B cell (primary cell): ENCODE measurements at regions not wholly inside any gene's neighbourhood (a gene's known extent, or its start where the extent isn't known, plus 50 kb on each side); places are given as distances from the start of the nearest gene placed in this dataset.

Experiments
- ATAC-seq: fragments of 200-7000 bp; cut with Tn5 transposase; one replicate; pipeline ENCODE4 v1.10.0; 2021; ENCODE audit warnings: low read depth, mild to moderate bottlenecking, moderate number of reproducible peaks, moderate library complexity
- CTCF ChIA-PET: fragments of 350-600 bp; sonication (Branson Sonifier 250); formaldehyde crosslinking; loops from one replicate; lab custom pipeline; 2021; ENCODE audit warnings: antibody characterized with exemption, inconsistent platforms; lab: Charles Lee
- POLR2A ChIA-PET: fragments of 350-600 bp; sonication (Branson Sonifier 250); formaldehyde crosslinking; loops from one replicate; lab custom pipeline; 2021; ENCODE audit warnings: antibody characterized with exemption; lab: Charles Lee
- DNase-seq: peaks from one replicate; pipeline ENCODE4 v3.0.0; 2013
- H2AFZ ChIP-seq: 2 replicates; pipeline ENCODE4 v1.6.1; 2012; ENCODE audit warnings: mild to moderate bottlenecking, low read depth, low read length; ENCODE audit not compliant: insufficient read depth, poor library complexity, severe bottlenecking
- H3K27ac ChIP-seq, 2 donors: 1 replicate in 1 of 2; 2 replicates in 1 of 2; pipeline ENCODE4 v1.5.1; 2012 to 2013; ENCODE audit warnings: low read length in 2 of 2, mild to moderate bottlenecking in 2 of 2, moderate library complexity in 1 of 2
- H3K27me3 ChIP-seq, 4 experiments: fragments of 200-600 bp in 1 of 4; sonication (generic) in 1 of 4; replicated peaks in 1 of 4; 1 replicate in 2 of 4; 2 replicates in 2 of 4; pipeline versions ENCODE4 v1.6.1 to v1.7.0; 2013 to 2016; ENCODE audit warnings: low read length in 3 of 4, mild to moderate bottlenecking in 2 of 4, mixed read lengths in 1 of 4, moderate library complexity in 1 of 4; ENCODE audit not compliant: insufficient read depth in 4 of 4, control insufficient read depth in 3 of 4; ENCODE audit errors: control extremely low read depth in 1 of 4
- H3K36me3 ChIP-seq, 2 experiments: replicated peaks in 1 of 2; 1 replicate in 1 of 2; 2 replicates in 1 of 2; pipeline versions ENCODE4 v1.6.1 to v1.7.1; 2013; ENCODE audit warnings: low read length in 1 of 2; ENCODE audit not compliant: insufficient read depth in 2 of 2, control insufficient read depth in 1 of 2; ENCODE audit errors: control extremely low read depth in 1 of 2, extremely low read depth in 1 of 2
- H3K4me1 ChIP-seq, 2 donors: fragments of 200-600 bp in 1 of 2; sonication (generic) in 1 of 2; 1 replicate in 1 of 2; 2 replicates in 1 of 2; pipeline versions ENCODE4 v1.5.1 to v1.6.1; 2013 to 2017; ENCODE audit warnings: low read length in 2 of 2; ENCODE audit not compliant: control insufficient read depth in 2 of 2, insufficient read depth in 2 of 2
- H3K4me2 ChIP-seq: replicated peaks from 2 replicates; pipeline ENCODE3; 2012; ENCODE audit warnings: mild to moderate bottlenecking, low read depth, low read length; ENCODE audit not compliant: poor library complexity, severe bottlenecking
- H3K4me3 ChIP-seq, 5 experiments: fragments of 200-600 bp in 1 of 5; sonication (generic) in 1 of 5; 1 replicate in 3 of 5; 2 replicates in 2 of 5; pipeline versions ENCODE4 v1.5.1 to v1.7.0; 2011 to 2016; ENCODE audit warnings: low read length in 4 of 5, mild to moderate bottlenecking in 4 of 5, low read depth in 2 of 5, control low read depth in 1 of 5, moderate library complexity in 1 of 5; ENCODE audit not compliant: insufficient read depth in 1 of 5; ENCODE audit errors: control extremely low read depth in 1 of 5, extremely low read depth in 1 of 5
- H3K79me2 ChIP-seq: fragments of 200-600 bp; sonication (generic); one replicate; pipeline ENCODE4 v1.6.0; 2016; ENCODE audit warnings: low read length; ENCODE audit not compliant: control insufficient read depth, insufficient read depth
- H3K9ac ChIP-seq: fragments of 200-600 bp; sonication (generic); 2 replicates; pipeline ENCODE4 v1.6.1; 2017; ENCODE audit warnings: mild to moderate bottlenecking, low read length, moderate library complexity
- H3K9me3 ChIP-seq, 3 donors: one replicate each; pipeline versions ENCODE4 v1.6.1 to v1.7.1; 2013; ENCODE audit warnings: low read length in 2 of 3; ENCODE audit not compliant: control insufficient read depth in 2 of 3, insufficient read depth in 1 of 3; ENCODE audit errors: control extremely low read depth in 1 of 3
- H4K20me1 ChIP-seq: 2 replicates; pipeline ENCODE4 v1.6.0; 2012; ENCODE audit warnings: mild to moderate bottlenecking, low read length; ENCODE audit not compliant: insufficient read depth, control insufficient read depth, poor library complexity, severe bottlenecking
- H3K27ac Mint-ChIP-seq: one replicate; pipeline ENCODE4 v1.8.0; 2021; ENCODE audit warnings: mixed read lengths
- H3K27me3 Mint-ChIP-seq: one replicate; pipeline ENCODE4 v1.8.0; 2021; ENCODE audit warnings: mixed read lengths
- H3K4me1 Mint-ChIP-seq: one replicate; pipeline ENCODE4 v1.8.0; 2021; ENCODE audit warnings: mixed read lengths
- H3K4me3 Mint-ChIP-seq: one replicate; pipeline ENCODE4 v1.8.0; 2021; ENCODE audit warnings: mixed read lengths
- H3K9me3 Mint-ChIP-seq: one replicate; pipeline ENCODE4 v1.8.0; 2022; ENCODE audit warnings: mixed read lengths; ENCODE audit not compliant: insufficient read depth
- EZH2 ChIP-seq: IDR thresholded peaks from 2 replicates; pipeline ENCODE4 v1.6.1; 2012; ENCODE audit warnings: borderline replicate concordance, low read depth, mild to moderate bottlenecking, moderate library complexity, low read length; ENCODE audit not compliant: insufficient read depth, poor library complexity, severe bottlenecking
- WGBS: methylation state at CpG from one replicate; pipeline ENCODE4 v1.1.5; 2013; ENCODE audit warnings: missing lambda C conversion rate; ENCODE audit not compliant: insufficient coverage; 5-methylcytosine and 5-hydroxymethylcytosine counted together
- intact Hi-C: fragments of 100-400 bp; cut with micrococcal nuclease; formaldehyde crosslinking; loops from one replicate; pipeline ENCODE4 v1.10.0; 2022
- TF ChIP-seq, protein P1 (sequence below): fragments of 200-600 bp; IDR thresholded peaks from one replicate; pipeline ENCODE4 v1.8.0; 2022; ENCODE audit warnings: antibody characterized with exemption, mild to moderate bottlenecking

DNA sequence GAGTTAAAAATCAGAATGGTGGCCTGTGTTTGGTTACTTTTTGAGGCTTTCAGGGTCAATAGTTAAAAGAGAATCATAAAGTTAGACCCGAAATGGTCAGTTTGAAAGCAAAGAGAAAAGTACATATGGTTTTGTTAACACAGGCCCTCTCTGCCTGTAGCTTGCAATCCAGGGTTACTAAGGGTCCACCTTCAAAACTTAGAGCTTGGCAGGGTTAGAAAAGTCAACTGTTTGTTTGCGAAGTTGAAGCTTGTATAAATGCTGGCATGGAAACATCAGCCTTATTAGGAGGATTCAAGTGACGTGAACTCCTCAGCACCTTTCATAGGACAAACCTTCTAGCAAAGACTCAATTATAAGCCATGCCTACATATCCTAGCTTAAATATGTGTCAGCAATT lies 196.3 kb upstream of the SEMA3A start:
- DNase-seq (no peak), ATAC-seq (no peak)
- H3K9me3 ChIP-seq: no peaks in the 10 kb centered on the region
- H3K4me3 ChIP-seq: no peak overlapping the region
- no peak overlapping the region for H3K27ac ChIP-seq
- Mint-ChIP-seq H3K4me1 (no peaks in the 10 kb centered on the region), H3K27me3 (no peaks in the 10 kb centered on the region), H3K9me3 (peaks cover 2% of the 10 kb centered on the region), H3K4me3 (no peak overlapping the region), H3K27ac (no peak overlapping the region)
- no peaks in the 10 kb centered on the region for H3K79me2 ChIP-seq
- 83% methylated on average over 1 of the region's 3 CpGs for WGBS
- TF ChIP-seq, protein P1, sequence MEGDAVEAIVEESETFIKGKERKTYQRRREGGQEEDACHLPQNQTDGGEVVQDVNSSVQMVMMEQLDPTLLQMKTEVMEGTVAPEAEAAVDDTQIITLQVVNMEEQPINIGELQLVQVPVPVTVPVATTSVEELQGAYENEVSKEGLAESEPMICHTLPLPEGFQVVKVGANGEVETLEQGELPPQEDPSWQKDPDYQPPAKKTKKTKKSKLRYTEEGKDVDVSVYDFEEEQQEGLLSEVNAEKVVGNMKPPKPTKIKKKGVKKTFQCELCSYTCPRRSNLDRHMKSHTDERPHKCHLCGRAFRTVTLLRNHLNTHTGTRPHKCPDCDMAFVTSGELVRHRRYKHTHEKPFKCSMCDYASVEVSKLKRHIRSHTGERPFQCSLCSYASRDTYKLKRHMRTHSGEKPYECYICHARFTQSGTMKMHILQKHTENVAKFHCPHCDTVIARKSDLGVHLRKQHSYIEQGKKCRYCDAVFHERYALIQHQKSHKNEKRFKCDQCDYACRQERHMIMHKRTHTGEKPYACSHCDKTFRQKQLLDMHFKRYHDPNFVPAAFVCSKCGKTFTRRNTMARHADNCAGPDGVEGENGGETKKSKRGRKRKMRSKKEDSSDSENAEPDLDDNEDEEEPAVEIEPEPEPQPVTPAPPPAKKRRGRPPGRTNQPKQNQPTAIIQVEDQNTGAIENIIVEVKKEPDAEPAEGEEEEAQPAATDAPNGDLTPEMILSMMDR: no peak
- no peak for TF ChIP-seq EZH2
- H3K9ac ChIP-seq: no peak overlapping the region
- H3K27me3 ChIP-seq: no peaks in the 10 kb centered on the region
- H3K36me3 ChIP-seq: no peaks in the 10 kb centered on the region
- CTCF ChIA-PET: no interaction called here
- no peak overlapping the region for H2AFZ ChIP-seq
- no peak overlapping the region for H3K4me2 ChIP-seq
- intact Hi-C loops: no loop called here
- H4K20me1 ChIP-seq: no peaks in the 10 kb centered on the region
- POLR2A ChIA-PET: no interaction called here
- no peaks in the 10 kb centered on the region for H3K4me1 ChIP-seq

DNA sequence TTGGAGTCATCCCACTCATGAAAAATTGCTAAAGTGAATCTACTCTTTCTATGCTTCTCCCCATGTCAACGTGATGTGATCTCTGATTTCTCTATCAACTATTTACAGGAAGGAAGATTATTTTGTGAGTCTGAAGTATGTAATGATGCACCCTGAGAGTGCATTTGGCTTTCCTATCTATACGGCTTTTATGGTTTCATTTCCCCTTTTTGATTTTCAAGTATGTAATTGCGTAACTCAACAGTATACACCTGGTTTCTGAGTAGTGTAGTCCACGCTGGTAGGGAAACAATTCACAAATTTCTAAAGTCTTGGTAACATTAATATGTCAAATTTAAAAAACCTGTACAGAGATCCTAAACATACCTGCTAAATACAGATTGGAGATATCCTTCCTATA lies 194.7 kb upstream of the SEMA3A start:
- H3K9me3 Mint-ChIP-seq: peaks cover 2% of the 10 kb centered on the region
- ATAC-seq (no peak), DNase-seq (no peak)
- ChIA-PET CTCF (no interaction called here), POLR2A (no interaction called here)
- H3K4me1 Mint-ChIP-seq: no peaks in the 10 kb centered on the region
- no peaks in the 10 kb centered on the region for H3K9me3 ChIP-seq
- no peaks in the 10 kb centered on the region for H3K79me2 ChIP-seq
- H3K4me3 Mint-ChIP-seq: no peak overlapping the region
- no peak for TF ChIP-seq EZH2
- TF ChIP-seq, protein P1: no peak
- no peaks in the 10 kb centered on the region for H3K36me3 ChIP-seq
- no peak overlapping the region for H2AFZ ChIP-seq
- intact Hi-C loops: no loop called here
- H3K27me3 ChIP-seq: no peaks in the 10 kb centered on the region
- H3K4me3 ChIP-seq: no peak overlapping the region
- H3K27ac Mint-ChIP-seq: no peak overlapping the region
- no peaks in the 10 kb centered on the region for H3K27me3 Mint-ChIP-seq
- no peak overlapping the region for H3K4me2 ChIP-seq
- no peak overlapping the region for H3K9ac ChIP-seq
- no peaks in the 10 kb centered on the region for H3K4me1 ChIP-seq
- no peak overlapping the region for H3K27ac ChIP-seq
- H4K20me1 ChIP-seq: no peaks in the 10 kb centered on the region
- no CpG with 5 or more reads among the region's 4 CpGs for WGBS
